Hepatocyte (in vitro differentiated cells): ENCODE measurements at regions not wholly inside any gene's neighbourhood (a gene's known extent, or its start where the extent isn't known, plus 50 kb on each side); places are given as distances from the start of the nearest gene placed in this dataset.

Experiments used
- DNase-seq: peaks from one replicate; pipeline ENCODE4 v3.0.0-alpha.2; 2016; ENCODE audit warnings: low spot score
- H2AFZ ChIP-seq: fragments of 200-600 bp; sonication (generic); 2 replicates; pipeline ENCODE4 v1.6.0; 2016; ENCODE audit warnings: antibody characterized with exemption, mild to moderate bottlenecking
- H3K27ac ChIP-seq: fragments of 200-600 bp; sonication (generic); 2 replicates; pipeline ENCODE4 v1.5.1; 2016; ENCODE audit warnings: mild to moderate bottlenecking
- H3K27me3 ChIP-seq: fragments of 200-600 bp; sonication (generic); 2 replicates; pipeline ENCODE4 v1.6.1; 2016
- H3K36me3 ChIP-seq: fragments of 200-600 bp; sonication (generic); replicated peaks from 2 replicates; pipeline ENCODE4 v1.5.1; 2016; ENCODE audit warnings: low read depth; ENCODE audit not compliant: insufficient read depth
- H3K4me1 ChIP-seq: fragments of 200-600 bp; sonication (generic); 2 replicates; pipeline ENCODE4 v1.5.1; 2016; ENCODE audit warnings: mild to moderate bottlenecking, moderate library complexity; ENCODE audit not compliant: insufficient read depth
- H3K4me2 ChIP-seq: fragments of 200-600 bp; sonication (generic); 2 replicates; pipeline ENCODE4 v1.6.0; 2016
- H3K4me3 ChIP-seq: fragments of 200-600 bp; sonication (generic); 2 replicates; pipeline ENCODE4 v1.5.1; 2016; ENCODE audit warnings: mild to moderate bottlenecking
- H3K79me2 ChIP-seq: fragments of 200-600 bp; sonication (generic); 2 replicates; pipeline ENCODE4 v1.6.0; 2017; ENCODE audit warnings: mild to moderate bottlenecking
- H3K9me2 ChIP-seq: fragments of 200-600 bp; sonication (generic); replicated peaks from 2 replicates; pipeline ENCODE4 v1.6.0; 2017; ENCODE audit warnings: mild to moderate bottlenecking; ENCODE audit not compliant: insufficient read depth
- H3K9me3 ChIP-seq: fragments of 200-600 bp; sonication (generic); 2 replicates; pipeline ENCODE4 v1.5.1; 2016; ENCODE audit warnings: low read depth, mild to moderate bottlenecking
- H4K20me1 ChIP-seq: fragments of 200-600 bp; sonication (generic); 2 replicates; pipeline ENCODE4 v1.6.0; 2016; ENCODE audit warnings: mild to moderate bottlenecking; ENCODE audit not compliant: insufficient read depth, poor library complexity, severe bottlenecking
- CTCF ChIP-seq: fragments of 200-600 bp; sonication (generic); IDR thresholded peaks from 2 replicates; pipeline ENCODE4 v1.5.1; 2016; ENCODE audit warnings: antibody characterized with exemption, mild to moderate bottlenecking; ENCODE audit not compliant: poor library complexity
- EZH2 ChIP-seq: fragments of 200-600 bp; sonication (generic); IDR thresholded peaks from 2 replicates; pipeline ENCODE4 v1.6.1; 2016; ENCODE audit warnings: antibody characterized with exemption, mild to moderate bottlenecking, borderline replicate concordance
- EZH2phosphoT487 ChIP-seq: fragments of 200-600 bp; sonication (generic); IDR thresholded peaks from one replicate; pipeline ENCODE4 v1.6.1; 2018; ENCODE audit warnings: antibody characterized with exemption, mild to moderate bottlenecking, low read depth, moderate library complexity; ENCODE audit not compliant: unreplicated experiment, severe bottlenecking
- WGBS: methylation state at CpG from one replicate; pipeline ENCODE4 v1.1.6; 2016; ENCODE audit warnings: low lambda C conversion rate; ENCODE audit errors: missing lambda C conversion rate; 5-methylcytosine and 5-hydroxymethylcytosine counted together

- Histone ChIP-seq H2AFZ (no peak overlapping the region), H3K79me2 (no peaks in the 10 kb centered on the region), H3K4me1 (peaks cover 29% of the 10 kb centered on the region), H3K36me3 (no peaks in the 10 kb centered on the region), H3K27ac (peak overlapping the region; percentile 76), H3K9me3 (no peaks in the 10 kb centered on the region), H3K9me2 (no peaks in the 10 kb centered on the region), H3K27me3 (no peaks in the 10 kb centered on the region), H3K4me2 (no peak overlapping the region), H4K20me1 (no peaks in the 10 kb centered on the region), H3K4me3 (no peak overlapping the region)
- whole genome bisulfite sequencing = 36% methylated on average over 2 of the region's 2 CpGs
- TF ChIP-seq CTCF = no peak
- no peak for TF ChIP-seq EZH2phosphoT487
- TF ChIP-seq EZH2 = no peak
- DNase-seq = no peak
Measured at GRCh38 chr9:88739373-88739772, 204.4 kb downstream of the NXNL2 start.

GRCh38 chr9:88740844-88741243 lies 205.9 kb downstream of the NXNL2 start:
- no peaks in the 10 kb centered on the region for H3K27me3 ChIP-seq
- 95% methylated on average over 7 of the region's 7 CpGs for WGBS
- no peaks in the 10 kb centered on the region for H3K9me3 ChIP-seq
- no peak for TF ChIP-seq CTCF
- no peak for TF ChIP-seq EZH2phosphoT487
- TF ChIP-seq EZH2 = no peak
- H3K27ac ChIP-seq = no peak overlapping the region
- no peak for DNase-seq
- no peaks in the 10 kb centered on the region for H3K9me2 ChIP-seq
- no peaks in the 10 kb centered on the region for H3K36me3 ChIP-seq
- no peak overlapping the region for H3K4me3 ChIP-seq
- no peak overlapping the region for H2AFZ ChIP-seq
- H3K4me1 ChIP-seq = peaks cover 31% of the 10 kb centered on the region
- H4K20me1 ChIP-seq = no peaks in the 10 kb centered on the region
- H3K79me2 ChIP-seq = no peaks in the 10 kb centered on the region
- no peak overlapping the region for H3K4me2 ChIP-seq

- Histone ChIP-seq H3K4me3 (no peak overlapping the region), H3K27ac (no peak overlapping the region), H3K9me3 (no peaks in the 10 kb centered on the region), H3K9me2 (no peaks in the 10 kb centered on the region), H2AFZ (no peak overlapping the region), H3K79me2 (no peaks in the 10 kb centered on the region), H3K36me3 (no peaks in the 10 kb centered on the region), H3K4me2 (no peak overlapping the region), H3K4me1 (peaks cover 36% of the 10 kb centered on the region), H4K20me1 (no peaks in the 10 kb centered on the region), H3K27me3 (no peaks in the 10 kb centered on the region)
- WGBS = 69% methylated on average over 3 of the region's 3 CpGs
- no peak for TF ChIP-seq EZH2
- no peak for TF ChIP-seq EZH2phosphoT487
- TF ChIP-seq CTCF = peak; percentile 32
- DNase-seq = no peak
Measured at GRCh38 chr9:88741335-88741734, 206.4 kb downstream of the NXNL2 start.

- Histone ChIP-seq H3K9me2 (no peaks in the 10 kb centered on the region), H3K27ac (peak overlapping the region; percentile 59), H3K36me3 (no peaks in the 10 kb centered on the region), H3K27me3 (no peaks in the 10 kb centered on the region), H3K79me2 (no peaks in the 10 kb centered on the region), H3K9me3 (no peaks in the 10 kb centered on the region), H3K4me1 (peaks cover 47% of the 10 kb centered on the region), H4K20me1 (no peaks in the 10 kb centered on the region), H3K4me3 (no peak overlapping the region), H2AFZ (no peak overlapping the region), H3K4me2 (peak overlapping the region; percentile 1)
- no peak for TF ChIP-seq EZH2phosphoT487
- no peak for TF ChIP-seq CTCF
- no peak for TF ChIP-seq EZH2
- WGBS = 63% methylated on average over 6 of the region's 6 CpGs
- DNase-seq = peak; percentile 24
Measured at GRCh38 chr9:88742483-88742882, 207.5 kb downstream of the NXNL2 start.
